ENCODE measurements at regions not wholly inside any gene's neighbourhood (a gene's known extent, or its start where the extent isn't known, plus 50 kb on each side); places are given as distances from the start of the nearest gene placed in this dataset.
A peak's percentile ranks its signal among the peaks of the same experiment; 100 is the strongest.
"Not testable (repeated sequence)": the region's sequence is repeated elsewhere in the genome, so short reads cannot be mapped to it uniquely, and the experiment has no call there.

DNA sequence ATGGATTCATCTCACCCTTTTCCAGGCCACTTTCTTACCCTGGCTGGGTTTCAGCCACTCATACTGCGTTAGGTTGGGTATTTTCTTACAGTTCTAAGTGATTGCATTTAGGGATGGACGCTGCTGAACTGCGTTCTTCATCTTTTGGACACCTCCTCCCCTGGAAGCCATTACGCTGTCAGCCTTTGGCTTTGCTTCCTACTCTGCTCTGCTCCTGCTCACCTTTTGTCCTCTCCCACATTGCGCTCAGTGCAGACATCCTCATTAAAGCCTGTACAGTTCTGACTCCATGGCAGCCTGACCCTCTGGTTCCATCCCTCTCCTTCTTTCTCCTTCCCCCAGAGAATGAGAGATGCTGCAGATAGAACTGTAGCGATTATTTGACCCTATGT is 108.9 kb downstream of the SRGAP2 start:
- not testable (repeated sequence) for DNase-seq (ENCODE audit: low read depth in 2 of 2)

DNA sequence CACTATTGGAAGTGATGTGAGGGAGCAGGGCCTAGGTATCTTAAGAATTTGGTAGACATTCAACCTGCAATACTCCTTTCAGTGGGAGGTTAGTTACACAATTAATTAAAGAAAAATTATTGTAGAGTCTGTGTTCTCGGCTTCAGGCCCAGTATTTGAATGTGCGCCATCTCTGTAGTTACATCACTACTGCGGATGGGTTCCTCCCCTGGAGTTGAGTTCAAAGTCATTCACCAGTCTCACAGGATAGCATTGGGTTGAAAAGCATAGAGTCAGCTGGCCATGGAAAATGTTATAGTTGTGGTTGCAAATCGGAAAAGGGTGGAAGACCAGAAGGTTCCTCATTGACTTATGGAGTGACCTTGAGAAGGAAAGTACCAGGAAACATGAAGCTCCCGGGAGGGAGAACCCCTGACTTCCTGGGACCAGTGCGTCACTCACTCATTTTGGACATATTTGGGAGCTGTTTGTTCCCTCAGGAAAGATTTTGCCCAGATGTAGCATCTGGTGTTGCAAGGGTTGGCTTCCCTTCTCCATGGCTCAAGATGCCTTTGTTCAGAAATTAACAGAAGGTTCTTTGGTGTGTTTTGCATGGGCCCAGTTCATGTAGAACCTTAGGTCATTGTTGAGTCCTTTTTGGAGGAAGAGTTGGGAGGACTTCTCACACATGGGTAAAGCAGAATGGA is 111.8 kb downstream of the SRGAP2 start:
- DNase-seq (ENCODE audit: low read depth in 2 of 2): not testable (repeated sequence)

DNA sequence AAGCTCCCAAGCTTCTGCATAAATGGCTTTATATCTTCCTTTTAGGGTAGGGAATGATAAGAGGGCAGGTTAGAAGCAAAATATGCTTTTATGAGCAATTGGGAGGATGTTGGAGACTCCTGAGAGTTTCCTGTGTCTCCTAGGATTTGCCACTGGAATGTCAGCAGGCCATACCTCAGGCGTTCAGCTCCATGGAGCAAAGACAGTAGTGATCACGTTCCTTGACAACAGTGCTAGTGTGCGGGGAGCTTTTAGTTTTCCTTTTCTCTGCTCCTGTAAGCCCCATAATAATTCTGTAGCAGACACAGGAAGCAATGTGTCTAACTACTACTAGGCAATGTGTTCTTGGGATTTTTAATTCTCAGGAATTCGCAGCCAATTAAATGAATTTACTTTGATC is 113.6 kb downstream of the SRGAP2 start:
- DNase-seq (ENCODE audit: low read depth in 2 of 2): not testable (repeated sequence)

DNA sequence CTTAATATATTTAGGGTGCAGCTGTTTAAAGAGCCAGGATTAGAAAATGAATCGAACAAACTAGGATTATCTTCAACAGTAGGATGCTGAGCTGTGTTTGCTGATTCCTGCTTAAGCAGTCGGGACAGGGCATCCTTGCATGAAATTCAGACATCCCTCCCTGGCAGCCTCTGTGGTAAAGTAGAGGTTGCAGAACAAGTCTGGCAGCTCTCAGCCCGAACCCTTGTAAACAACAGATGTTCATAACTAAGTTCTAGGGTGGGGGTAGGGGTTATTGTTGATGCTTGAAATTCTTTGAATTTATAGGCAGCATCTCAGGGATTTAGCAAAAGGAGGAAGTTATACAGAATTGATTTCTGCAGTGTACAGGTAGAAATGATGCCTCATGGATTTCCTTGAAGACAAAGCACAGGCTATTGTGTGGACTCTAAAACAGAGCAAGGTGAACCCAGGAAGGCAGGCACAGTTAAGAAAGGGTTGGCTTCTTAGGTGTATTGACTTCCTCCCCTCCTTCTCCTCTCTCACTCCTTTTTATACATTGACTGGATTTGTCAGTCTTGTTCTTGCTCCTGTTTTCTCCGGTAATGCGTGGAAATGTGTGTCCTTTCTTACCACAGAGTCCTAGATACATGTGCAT is 114.7 kb downstream of the SRGAP2 start:
- DNase-seq (ENCODE audit: low read depth in 2 of 2): not testable (repeated sequence)

DNA sequence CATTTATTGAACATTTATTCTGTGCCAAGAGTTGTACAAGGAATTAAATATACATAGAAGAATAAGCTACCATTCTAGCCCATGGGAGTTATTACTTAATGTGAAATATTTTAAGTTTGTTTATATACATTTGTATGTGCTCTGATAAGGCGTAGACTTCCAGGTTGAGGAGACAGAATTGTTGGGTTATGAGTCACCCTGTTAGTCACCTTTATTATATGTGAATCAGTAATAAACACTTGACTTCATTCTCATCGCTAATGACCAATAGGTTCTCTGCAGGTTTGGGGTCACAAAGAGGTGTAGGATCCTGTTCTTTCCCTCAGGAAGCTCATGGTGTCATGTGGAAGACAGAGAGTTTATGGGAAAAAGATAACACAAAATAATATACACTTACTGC is 116.9 kb downstream of the SRGAP2 start:
- DNase-seq (ENCODE audit: low read depth in 2 of 2): not testable (repeated sequence)

DNA sequence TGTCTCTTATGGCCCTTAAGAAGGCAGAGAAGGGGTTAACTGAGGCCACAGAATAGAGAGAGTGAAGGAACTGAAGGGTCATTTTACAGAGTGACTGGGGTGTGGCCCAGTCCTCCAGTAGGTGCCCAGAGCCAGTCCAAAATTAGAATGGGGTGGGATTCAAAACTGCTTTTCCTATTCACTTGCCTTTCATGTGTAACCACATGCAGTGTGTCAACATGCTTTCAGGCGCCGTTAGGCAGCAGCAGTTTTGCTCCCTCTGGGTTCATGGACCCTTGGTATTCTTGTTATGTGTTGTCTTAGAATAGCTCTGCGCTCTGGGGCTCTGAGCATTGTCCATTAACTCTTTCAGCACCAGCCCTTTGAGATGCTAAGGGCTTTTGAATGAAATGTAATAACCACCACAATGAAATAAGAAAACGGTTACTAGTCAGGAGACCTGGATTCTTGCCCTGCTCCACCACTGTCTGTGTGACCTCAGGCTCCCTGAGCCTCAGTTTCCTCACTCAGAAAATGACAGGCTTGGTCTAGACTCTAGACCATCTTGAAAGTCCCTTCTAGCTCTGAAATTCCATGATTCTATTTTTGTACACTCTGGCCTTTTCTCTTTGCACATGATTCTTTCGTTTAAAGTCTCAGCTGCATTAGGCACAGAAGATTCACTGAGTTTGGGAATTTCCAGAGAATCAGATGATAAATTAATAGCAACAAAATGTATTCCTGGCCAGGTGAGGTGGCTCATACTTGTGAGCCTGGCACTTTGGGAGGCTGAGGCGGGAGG is 123.0 kb downstream of the SRGAP2 start:
- DNase-seq (ENCODE audit: low read depth in 2 of 2): not testable (repeated sequence)

DNA sequence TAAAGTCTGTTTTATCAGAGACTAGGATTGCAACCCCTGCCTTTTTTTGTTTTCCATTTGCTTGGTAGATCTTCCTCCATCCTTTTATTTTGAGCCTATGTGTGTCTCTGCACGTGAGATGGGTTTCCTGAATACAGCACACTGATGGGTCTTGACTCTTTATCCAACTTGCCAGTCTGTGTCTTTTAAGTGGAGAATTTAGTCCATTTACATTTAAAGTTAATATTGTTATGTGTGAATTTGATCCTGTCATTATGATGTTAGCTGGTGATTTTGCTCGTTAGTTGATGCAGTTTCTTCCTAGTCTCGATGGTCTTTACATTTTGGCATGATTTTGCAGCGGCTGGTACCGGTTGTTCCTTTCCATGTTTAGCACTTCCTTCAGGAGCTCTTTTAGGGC is 128.3 kb downstream of the SRGAP2 start:
- not testable (repeated sequence) for DNase-seq (ENCODE audit: low read depth in 2 of 2)

DNA sequence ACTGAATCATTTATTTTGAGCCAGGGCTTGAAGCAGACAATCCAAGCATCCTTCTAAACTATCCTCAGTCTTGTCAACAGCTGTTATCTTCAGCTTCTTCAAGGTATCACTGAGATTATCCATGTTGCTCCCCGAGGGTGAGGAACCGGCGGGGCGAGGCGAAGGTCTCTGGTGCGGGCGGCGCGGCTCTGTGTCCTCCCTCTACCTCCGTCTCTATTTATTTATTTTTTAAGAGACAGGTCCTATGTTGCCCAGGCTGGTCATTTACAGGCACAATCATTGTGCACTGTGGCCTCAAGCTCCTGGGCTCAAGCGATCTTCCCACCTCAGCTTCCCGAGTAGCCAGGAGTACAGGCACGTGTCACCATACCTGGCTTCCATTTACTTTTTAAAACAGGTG is 130.0 kb downstream of the SRGAP2 start:
- not testable (repeated sequence) for DNase-seq (ENCODE audit: low read depth in 2 of 2)

DNA sequence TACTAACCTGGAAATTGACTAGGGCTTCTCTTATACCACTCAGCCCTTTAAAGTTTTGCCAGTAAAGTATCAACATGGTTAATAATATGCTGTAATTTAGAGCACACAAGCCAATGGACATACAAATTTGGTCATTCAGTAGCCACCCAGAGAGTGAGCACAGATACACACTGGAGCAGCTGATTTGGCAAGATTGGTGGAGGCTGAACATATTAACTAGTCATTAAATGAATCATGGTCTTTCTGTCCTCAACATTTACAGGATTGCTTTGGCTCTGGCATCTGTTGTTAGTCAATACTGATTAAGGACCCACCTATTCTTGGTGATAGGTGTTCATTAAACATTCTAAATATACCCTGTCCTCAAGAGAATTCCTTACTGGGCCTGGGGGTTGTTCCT is 130.6 kb downstream of the SRGAP2 start:
- not testable (repeated sequence) for DNase-seq (ENCODE audit: low read depth in 2 of 2)

DNA sequence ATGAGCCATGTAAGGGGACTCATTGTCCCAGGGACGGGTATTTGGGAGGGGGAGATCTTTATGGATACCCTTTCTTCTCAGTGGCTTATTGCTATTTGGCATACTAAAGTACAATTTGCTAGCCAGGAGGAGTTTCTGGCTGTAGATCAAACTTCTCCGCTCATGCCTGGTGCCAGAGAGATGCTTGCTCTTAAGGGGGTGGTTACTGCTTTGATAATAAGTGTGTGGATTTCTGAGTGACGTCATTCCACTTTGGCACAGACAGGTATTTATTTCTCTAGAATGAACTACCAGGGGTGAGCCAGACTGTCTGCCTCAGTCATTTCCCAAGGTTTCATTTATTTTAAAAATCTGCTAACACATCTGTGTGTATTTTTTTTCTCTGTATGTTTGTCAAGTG is 131.1 kb downstream of the SRGAP2 start:
- DNase-seq (ENCODE audit: low read depth in 2 of 2): not testable (repeated sequence)

DNA sequence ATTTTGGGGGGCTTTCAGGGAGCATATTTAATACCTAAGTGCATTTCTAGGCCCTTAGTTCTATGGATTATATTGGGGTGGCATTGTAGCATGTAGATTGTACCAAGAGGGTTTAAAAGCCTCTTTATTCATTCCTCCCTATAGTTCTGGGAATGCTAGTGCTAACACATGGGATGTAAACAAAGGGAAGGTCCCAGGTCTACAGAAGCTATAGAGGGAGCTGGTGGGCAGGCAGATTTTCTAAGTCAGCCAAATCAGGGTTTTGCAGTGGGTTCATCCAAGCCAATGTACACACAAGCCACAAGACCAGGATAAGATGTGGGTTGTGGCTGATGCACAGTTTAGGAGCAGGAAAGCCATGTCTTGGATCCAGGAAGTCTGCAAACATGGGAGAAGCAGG is 131.8 kb downstream of the SRGAP2 start:
- DNase-seq (ENCODE audit: low read depth in 2 of 2): not testable (repeated sequence)

DNA sequence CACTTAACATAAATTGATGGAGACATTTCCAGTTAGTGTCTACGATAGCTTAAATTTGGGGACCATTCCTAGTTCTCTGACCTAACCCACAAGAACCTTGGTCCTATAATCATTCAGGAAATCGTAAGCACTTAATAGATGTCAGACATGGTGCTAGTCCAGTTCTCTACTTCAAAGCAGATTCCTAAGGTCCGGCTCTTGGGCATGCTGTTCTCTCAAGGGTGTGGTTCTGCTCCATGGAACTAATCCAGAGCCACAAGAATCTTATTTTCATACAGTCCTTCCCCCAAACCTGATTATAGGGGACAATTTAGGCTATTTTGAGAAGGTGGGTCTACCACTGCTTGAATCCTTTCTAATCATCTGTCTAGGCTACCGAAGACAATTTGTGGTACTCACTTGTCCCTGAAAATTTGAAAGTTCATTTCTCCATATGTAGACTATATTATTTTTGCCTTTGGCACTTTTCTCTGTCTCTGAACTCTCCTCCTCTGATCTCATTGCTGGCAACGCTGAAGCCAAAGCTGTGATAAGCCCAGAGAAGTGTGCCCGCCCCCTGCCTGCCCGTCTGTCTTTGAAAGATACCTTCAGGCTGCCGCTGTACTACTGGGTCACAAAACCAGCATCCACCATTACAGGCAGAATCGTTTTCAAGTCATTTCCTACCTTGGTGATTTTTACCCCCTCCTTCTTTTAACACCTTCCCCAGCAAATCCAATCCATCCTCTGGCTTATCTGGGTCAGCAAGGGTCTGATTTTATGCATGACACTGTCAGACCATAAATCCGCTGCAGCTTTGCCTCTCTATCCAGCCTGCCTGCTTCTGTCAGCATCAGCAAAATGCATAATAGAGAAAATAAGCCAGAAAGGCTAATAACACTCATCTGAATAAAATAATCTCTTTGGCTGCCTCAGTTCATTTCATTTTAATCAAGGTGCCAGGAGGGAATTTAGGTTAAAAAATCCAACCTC is 132.8 kb downstream of the SRGAP2 start:
- DNase-seq (ENCODE audit: low read depth in 2 of 2): not testable (repeated sequence)

DNA sequence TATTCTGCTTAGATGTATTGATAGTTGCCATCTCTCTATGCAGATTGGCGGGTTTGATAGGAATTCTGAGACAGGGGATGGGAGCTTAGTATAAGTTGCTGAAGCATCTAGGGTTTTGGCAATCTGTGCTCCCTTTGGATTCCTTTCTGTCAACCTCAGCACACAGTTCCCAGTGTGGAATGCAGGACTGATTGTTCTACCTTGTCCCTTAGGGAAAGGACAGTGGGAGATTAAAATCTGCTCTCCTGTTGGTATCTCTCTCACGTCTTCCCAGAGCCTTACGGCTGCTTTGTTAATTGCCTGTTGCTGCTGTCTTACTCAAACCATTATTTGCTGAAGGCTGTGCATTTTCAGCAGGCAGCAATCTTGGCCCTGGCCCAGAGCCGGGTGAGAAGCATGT is 133.3 kb upstream of the IKBKE start:
- not testable (repeated sequence) for DNase-seq (ENCODE audit: low read depth in 2 of 2)

DNA sequence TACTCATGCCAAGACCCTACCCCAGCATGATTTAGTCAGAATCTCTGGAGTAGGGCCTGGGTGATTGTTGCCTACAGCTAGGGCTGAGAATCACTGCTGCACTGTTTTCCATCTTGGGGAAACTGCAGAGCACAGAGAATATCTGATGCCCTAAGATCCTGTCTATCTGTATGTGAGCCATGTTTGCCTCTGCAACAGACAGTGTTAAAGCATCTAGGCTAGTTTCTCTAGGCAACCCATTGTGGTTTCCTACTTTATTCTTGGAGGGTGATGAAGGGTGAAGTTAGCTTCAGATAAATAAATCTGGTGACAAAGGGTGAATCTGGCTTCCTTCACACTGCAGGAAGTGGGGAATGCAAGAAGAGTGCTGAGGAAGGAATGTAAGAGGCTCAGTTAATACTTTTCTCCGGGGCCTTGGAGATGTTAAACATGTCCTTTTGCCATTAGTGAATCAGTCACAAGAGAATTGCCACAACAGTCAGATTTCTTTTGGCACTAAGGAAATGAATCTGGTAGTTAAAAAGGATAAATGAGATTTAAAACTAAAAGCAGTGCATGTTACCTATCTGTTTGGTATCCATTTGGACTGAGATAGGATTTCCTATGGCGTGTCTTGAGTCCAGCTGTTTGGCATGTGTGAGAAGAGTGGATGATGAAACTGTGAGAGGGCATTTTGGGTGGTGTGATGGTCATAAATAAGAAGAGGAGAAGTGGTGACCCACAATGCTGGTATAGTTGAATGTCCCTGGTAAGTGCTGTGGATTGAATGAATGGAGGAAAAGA is 119.6 kb upstream of the IKBKE start:
- not testable (repeated sequence) for DNase-seq (ENCODE audit: low read depth in 2 of 2)

DNA sequence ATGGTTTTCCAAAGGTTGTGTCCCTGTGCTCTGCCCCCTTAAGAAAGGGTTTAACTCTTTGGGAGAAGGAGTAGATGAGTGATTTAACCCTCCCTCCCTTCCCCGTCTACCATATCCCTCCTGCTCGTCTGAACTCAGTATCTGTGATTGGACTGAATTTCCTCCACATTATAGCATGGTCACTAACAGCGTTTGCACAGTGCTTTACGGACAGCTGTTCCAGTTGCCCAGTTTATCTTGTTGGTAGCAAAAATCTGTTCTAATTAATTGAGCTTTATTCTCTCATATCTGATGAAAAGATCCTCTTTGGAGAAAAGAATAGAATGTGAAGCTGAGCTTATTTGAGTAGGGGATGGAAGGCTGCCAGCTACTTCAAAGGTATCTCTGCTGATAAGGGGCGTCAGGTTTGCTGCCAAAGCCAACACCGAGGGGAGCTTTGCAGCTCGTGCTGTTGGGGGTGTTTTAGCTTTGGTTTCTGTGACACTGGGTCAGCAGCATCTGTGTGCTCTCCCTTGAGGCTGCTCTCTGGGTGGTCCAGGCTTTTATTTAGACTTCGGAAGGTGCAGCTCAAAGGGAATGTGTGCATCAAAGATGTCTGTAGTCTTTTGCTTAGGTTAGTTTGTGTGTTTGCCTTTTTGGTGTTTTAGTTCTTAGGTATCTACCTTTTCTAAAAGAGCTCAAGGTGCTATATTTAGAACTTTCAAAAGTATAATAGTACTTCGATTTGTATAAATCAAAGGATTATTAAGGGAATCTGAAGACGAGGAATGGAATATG is 118.8 kb upstream of the IKBKE start:
- not testable (repeated sequence) for DNase-seq (ENCODE audit: low read depth in 2 of 2)

DNA sequence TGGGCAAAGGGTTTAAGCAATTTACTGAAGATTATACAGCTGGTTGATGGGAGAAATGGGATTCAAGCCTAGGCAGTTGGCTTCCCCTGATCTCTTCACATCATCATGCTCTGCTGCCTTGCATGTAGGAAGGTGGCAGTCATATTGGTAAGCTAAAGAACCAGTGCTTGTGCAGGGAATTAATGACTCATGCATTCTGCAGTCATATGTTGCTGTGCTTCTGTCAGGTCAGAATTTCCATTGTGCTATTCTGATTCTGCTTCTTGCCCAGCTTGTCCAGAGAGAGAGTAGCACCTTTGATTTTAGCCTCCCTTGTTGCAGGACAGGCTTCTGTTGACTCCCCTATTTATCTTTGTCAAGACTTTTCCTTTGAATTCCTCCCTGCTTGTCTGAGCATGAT is 114.0 kb upstream of the IKBKE start:
- DNase-seq (ENCODE audit: low read depth in 2 of 2): not testable (repeated sequence)

DNA sequence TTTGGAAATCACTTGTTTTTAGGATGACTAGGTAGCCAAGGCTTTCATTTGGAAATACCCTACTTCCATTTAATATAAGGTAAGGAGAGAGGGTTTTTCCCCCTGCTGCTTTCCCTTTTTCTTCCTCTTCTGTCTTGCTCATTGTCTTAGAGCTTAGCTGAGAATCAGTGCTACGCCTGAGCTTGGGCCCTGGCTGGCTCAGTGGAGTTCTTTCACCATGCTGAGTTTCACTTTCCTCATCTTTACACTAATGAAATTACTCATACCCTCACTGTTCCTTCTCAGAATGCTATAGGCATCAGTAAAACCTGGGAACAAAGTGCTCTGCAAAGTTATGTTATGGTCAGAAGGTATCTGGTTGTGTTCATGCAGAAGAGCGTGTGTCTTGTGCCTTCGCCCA is 112.3 kb upstream of the IKBKE start:
- DNase-seq (ENCODE audit: low read depth in 2 of 2): peak; percentile 34 to 37

DNA sequence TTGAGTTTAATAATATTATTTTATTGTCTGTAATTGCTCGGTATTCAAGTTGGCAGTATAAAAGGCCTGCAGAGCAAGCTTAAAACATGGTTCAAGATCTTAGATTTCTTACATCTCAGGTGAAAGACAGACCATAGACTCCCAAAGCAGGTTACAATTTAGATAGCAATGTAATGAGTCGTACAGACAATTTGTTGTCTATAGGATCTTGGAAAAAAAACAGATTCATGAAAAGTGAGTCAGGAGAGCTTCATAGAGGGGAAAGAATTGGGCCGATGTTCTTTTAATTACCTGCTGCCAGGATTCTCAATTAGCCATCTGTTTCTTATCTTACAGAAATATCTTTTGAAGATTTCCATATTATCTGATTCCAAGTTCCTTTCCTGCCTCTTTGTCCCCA is 111.5 kb upstream of the IKBKE start:
- not testable (repeated sequence) for DNase-seq (ENCODE audit: low read depth in 2 of 2)

DNA sequence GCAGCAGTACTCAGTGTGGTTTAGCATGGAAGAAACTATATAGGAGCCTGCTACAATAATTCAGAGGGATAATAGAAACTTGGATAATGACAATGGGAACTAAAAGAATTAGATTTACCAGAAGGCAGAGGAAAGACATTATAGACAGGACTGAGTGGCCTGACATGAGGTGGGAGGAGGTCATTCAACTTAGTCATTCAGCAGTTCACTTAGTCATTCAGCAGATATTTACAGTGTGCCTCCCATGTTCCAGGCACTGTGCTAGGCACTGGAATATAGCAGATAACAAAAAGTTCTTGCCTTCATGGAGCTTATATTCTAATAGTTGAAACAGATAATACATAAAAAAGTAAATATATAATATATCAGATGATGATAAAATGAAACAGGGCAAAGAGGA is 110.9 kb upstream of the IKBKE start:
- DNase-seq (ENCODE audit: low read depth in 2 of 2): not testable (repeated sequence)

DNA sequence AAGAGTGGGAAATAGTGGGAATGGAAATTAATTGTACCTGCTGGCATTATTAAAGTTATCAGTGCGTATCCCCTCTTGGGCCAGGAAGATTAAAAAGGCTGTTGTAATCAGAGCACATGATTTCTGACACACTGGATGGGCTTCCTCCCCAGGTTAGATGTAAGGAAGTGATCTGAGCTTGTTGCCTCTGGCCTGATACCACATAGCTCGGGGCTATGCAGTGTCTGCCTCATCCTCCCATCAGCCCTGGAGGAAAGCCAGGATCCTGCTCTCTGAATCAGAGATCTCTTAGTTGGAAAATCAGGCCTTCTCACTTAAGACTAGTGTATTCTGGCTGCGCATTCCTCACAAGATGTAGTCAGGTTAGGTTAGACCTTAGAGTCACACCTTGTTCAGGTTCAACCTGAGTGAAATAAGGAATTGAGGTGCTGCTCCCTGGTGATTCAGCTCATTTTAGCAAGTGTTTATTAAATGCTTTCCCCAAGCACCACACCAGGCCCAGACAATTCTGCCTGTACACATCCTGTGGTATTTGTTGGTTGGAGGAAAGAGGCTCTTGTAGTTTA is 108.2 kb upstream of the IKBKE start:
- not testable (repeated sequence) for DNase-seq (ENCODE audit: low read depth in 2 of 2)

Measured in stimulated activated CD8-positive, alpha-beta memory T cell treated with anti-CD3 and anti-CD28 coated beads, Interleukin-2, amount 100 ng/mL, for 48 hours (primary cell).